Sigmoid colon (tissue), 4 donors: ENCODE measurements at regions not wholly inside any gene's neighbourhood (a gene's known extent, or its start where the extent isn't known, plus 50 kb on each side); places are given as distances from the start of the nearest gene placed in this dataset.

ENCODE experiments used
- POLR2AphosphoS5 ChIP-seq, 4 donors: sonication (generic); formaldehyde crosslinking; IDR thresholded peaks; one replicate each; pipeline ENCODE4 v1.6.1; 2017; ENCODE audit warnings: antibody characterized with exemption in 4 of 4
- TF ChIP-seq, protein P1 (sequence below), 4 experiments: fragments of 450-650 bp in 3 of 4; fragments of 200-600 bp in 1 of 4; IDR thresholded peaks; one replicate each; pipeline ENCODE4 v1.5.1; 2016 to 2019; ENCODE audit warnings: antibody characterized with exemption in 4 of 4, mild to moderate bottlenecking in 3 of 4, moderate library complexity in 2 of 4

DNA sequence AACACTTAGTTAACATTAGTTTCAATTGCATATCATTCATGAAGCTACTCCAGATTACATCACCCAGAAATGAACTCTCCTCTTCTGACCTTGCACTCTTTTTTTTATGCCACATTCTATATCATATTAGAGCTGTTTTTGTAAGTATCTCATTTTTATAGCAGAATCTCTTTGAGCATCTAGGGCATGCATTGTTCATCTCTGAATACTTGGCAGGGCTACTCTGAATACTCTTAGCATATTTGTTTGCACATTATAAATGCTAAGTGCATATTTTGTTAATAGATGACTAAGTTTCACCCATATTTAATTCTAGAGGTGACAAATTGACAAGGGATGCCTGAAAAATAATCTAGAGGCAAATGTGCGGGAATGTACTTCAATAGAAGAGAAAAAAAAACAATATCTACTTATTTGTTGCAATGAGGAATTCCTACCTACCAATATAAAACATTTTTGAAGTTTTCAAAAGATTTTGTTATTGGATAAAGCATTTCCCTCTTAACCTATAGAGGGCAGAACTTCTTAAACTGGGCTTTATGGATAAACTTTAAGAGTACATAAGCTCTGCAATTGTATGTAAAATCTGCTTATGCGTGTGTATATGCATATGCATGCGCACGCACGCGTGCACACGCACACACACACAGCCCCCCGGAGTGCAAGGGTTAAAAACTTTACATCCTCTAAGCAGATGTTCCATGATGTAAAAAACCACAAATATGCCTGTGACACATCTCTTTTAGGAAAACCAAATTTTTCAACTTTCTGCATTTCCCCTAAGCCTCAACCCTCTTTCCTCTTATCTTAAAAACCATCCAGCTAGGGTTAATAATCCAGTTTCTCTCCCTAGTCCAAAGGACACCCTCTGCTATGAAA lies 73.0 kb upstream of the OXGR1 start:
- TF ChIP-seq, protein P1, sequence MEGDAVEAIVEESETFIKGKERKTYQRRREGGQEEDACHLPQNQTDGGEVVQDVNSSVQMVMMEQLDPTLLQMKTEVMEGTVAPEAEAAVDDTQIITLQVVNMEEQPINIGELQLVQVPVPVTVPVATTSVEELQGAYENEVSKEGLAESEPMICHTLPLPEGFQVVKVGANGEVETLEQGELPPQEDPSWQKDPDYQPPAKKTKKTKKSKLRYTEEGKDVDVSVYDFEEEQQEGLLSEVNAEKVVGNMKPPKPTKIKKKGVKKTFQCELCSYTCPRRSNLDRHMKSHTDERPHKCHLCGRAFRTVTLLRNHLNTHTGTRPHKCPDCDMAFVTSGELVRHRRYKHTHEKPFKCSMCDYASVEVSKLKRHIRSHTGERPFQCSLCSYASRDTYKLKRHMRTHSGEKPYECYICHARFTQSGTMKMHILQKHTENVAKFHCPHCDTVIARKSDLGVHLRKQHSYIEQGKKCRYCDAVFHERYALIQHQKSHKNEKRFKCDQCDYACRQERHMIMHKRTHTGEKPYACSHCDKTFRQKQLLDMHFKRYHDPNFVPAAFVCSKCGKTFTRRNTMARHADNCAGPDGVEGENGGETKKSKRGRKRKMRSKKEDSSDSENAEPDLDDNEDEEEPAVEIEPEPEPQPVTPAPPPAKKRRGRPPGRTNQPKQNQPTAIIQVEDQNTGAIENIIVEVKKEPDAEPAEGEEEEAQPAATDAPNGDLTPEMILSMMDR (IDR thresholded peaks at IDR 0.05) = no peak
- no peak for TF ChIP-seq POLR2AphosphoS5 (IDR thresholded peaks at IDR 0.05)
